ENCODE measurements at regions not wholly inside any gene's neighbourhood (a gene's known extent, or its start where the extent isn't known, plus 50 kb on each side); places are given as distances from the start of the nearest gene placed in this dataset.
"Not testable (repeated sequence)": the region's sequence is repeated elsewhere in the genome, so short reads cannot be mapped to it uniquely, and the experiment has no call there.

DNA sequence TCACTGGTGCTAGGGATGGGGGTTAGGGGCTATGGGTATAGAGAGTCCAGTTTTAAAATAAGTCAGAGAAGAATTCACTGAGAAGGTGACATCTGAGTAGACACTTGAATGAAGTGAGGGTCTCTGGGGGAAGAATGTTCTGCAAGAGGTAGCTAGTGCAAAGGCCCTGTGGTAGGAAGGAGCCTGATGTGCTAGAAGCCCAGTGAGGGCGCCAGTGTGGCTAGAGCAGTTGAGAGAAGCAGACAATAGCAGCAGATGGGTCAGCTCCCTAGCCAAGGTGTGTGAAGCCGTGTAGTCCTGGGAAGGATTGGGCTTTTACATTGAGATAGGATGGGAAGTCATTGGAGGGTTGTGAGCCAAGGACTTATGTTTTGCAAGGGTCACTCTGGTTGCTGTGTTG lies 105.8 kb upstream of the PELI1 start:
- no peak for DNase-seq
- intact Hi-C loops (cut with DNase I), result no loop called here

DNA sequence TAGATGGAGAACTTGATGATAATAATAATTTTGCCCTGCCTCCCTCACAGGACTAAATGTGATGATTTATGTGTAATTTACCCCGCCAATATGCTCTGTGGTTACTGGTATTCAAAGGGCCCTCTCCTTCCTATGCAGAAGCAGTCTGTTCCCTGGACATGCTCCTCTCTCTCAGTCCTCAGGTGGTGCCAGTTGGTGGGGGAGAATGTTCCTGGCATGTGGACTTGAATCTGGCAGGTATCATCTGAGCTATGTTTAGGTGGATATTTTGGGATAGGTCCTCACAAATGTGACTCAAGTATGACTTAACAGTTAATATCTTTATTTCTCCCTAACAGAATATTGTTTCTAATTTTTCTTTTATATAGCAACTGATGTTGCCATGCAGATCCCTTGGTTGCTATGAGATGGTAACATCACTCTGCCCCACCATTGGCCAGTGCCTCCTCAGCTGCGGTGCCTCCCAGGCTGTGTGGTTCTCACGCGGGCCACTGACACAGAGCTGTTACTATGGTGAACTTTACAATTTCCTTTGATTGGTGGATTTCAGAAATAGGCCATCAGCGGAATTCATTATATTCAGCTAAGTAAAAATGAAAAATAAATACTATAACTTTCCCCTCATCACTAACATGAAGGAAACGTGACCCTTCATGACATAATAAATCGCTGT lies 106.7 kb upstream of the PELI1 start:
- DNase-seq, result peak in 4 of 10 donors; percentile 36 to 88 (median 58)
- intact Hi-C loops (cut with DNase I), result no loop called here

- intact Hi-C loops (cut with DNase I), result no loop called here
- no peak for DNase-seq
These were observed 107.5 kb upstream of the PELI1 start for GRCh38 chr2:64251497-64252250.

DNA sequence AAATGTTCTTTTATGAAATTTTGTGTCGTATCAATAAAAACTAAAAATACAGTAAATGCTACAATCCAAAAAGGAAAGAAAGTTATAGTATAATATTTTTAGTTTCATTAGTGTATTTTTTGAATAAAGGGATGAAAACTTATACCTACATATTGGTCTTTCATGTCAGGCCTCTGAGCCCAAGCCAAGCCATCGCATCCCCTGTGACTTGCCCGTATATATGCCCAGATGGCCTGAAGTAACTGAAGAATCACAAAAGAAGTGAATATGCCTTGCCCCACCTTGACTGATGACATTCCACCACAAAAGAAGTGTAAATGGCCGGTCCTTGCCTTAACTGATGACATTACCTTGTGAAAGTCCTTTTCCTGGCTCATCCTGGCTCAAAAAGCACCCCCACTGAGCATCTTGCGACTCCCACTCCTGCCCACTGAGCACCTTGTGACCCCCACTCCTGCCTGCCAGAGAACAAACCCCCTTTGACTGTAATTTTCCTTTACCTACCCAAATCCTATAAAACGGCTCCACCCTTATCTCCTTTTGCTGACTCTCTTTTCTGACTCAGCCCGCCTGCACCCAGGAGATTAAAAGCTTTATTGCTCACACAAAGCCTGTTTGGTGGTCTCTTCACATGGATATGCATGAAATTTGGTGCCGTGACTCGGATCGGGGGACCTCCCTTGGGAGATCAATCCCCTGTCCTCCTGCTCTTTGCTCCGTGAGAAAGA lies 108.2 kb upstream of the PELI1 start:
- DNase-seq; intact Hi-C loops (cut with DNase I): not testable (repeated sequence)

DNA sequence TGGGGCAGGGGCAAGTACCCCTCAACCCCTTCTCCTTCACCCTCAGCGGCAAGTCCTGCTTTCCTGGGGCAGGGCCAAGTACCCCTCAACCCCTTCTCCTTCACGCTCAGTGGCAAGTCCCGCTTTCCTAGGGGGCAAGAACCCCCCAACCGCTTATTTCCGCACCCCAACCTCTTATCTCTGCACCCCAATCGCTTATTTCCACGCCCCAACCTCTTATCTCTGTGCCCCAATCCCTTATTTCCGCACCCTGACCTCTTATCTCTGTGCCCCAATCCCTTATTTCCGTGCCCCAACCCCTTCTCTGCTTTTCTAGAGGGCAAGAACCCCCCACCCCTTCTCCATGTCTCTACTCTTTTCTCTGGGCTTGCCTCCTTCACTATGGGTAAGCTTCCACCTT lies 109.2 kb upstream of the PELI1 start:
- DNase-seq; intact Hi-C loops (cut with DNase I): not testable (repeated sequence)

DNA sequence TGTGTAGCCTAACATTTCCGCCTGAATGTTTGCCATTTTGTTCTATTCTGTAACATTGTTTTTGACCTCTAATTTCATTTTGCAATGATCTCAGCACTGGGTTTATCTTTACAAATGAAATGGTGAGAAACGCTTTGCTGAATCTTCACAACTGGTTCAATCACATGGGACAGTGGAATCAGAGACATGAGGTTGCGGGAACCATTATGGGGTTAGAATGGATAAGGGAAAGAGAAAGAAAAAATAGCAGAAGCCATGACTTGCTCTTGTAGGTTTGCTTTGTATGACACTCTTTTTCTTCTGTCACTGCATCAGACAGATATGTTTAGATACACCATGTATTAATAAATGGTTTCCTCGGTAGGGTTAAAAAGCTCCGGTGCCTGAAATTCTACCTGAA lies 114.3 kb upstream of the PELI1 start:
- intact Hi-C loops (cut with DNase I), result no loop called here

GRCh38 chr2:64259312-64259711 lies 115.1 kb upstream of the PELI1 start:
- intact Hi-C loops (cut with DNase I), result no loop called here
- no peak for DNase-seq

More for the DNA sequence above, 114.3 kb upstream of the PELI1 start:
- DNase-seq, result no peak

DNA sequence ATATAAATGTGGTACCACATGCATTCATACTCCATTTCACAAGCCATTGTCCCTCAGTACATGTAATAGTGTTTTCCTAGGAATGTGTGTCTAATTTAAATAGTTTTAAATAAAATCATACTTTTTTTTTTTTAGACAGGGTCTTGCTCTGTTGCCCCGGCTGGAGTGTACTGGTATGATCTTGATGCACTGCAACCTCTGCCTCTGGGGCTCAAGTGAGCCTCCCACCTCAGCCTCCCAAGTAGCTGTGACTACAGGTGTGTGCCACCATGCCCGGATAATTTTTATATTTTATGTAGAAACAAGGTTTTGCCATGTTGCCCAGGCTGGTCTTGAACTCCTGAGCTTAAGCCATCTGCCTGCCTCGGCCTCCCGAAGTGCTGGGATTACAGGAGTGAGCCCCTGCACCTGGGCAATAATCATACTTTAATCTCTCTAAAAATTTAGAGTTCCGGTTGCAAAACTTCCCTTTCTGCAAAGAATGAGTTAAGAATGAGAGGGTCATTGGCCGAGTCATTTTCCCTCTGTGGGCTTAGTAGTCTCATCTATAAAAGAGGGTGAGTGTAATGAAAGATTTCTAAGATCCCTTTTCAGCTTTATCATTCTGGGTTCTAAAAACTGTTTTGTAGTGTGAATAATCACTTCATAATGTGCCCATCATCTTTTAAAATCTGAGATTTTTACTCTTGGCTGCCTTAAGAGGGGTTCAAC lies 116.0 kb upstream of the PELI1 start:
- no peak for DNase-seq
- intact Hi-C loops (cut with DNase I), result no loop called here

DNA sequence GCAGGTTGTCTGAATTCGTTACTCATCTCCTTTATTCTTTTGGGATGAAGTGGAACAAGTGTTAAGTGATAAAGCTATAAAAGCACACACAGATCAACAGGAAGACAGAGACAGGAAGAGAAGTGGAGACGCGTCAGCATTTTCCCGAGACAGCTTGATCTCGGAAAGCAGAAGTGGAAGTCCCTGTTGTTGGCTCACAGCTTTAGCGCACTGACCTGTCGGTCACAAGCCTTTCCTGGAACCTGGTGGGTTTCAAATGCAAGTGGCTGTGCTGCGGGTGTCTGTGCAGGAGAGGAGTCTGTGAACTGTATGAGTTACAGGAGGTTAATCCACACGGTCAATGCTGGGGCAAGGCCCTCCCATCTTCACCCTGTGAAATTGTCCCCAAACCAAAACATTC lies 116.6 kb upstream of the PELI1 start:
- intact Hi-C loops (cut with DNase I), result no loop called here
- peak in 4 of 10 donors; percentile 13 to 82 (median 28) for DNase-seq

- no peak for DNase-seq
- intact Hi-C loops (cut with DNase I), result no loop called here
These were observed 117.9 kb upstream of the PELI1 start for GRCh38 chr2:64262071-64262470.

DNA sequence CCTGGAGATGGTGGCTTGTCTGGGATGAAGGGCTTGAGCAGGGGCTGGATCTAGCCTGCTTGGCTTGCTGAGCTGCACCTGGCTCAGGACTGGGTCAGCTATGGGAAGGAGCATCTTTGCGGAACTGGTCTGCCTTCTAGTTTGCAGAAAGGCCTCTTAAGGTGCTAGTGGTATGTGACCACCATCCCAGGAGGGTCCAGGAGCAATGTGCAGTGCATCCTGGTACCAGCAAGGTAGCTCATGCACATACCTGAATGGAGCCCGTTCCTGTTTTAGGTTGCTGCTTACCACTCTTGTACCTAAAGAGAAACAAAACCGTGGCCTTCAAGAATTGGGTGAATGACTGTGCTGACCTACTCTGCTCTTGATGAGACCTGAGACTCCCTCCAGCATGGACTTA lies 118.6 kb upstream of the PELI1 start:
- intact Hi-C loops (cut with DNase I), result no loop called here

GRCh38 chr2:64263315-64263714 lies 119.1 kb upstream of the PELI1 start:
- intact Hi-C loops (cut with DNase I), result no loop called here
- DNase-seq, result no peak

More for the DNA sequence above, 118.6 kb upstream of the PELI1 start:
- no peak for DNase-seq

GRCh38 chr2:64267699-64268098 lies 123.5 kb upstream of the PELI1 start:
- DNase-seq, result no peak
- intact Hi-C loops (cut with DNase I), result no loop called here

DNA sequence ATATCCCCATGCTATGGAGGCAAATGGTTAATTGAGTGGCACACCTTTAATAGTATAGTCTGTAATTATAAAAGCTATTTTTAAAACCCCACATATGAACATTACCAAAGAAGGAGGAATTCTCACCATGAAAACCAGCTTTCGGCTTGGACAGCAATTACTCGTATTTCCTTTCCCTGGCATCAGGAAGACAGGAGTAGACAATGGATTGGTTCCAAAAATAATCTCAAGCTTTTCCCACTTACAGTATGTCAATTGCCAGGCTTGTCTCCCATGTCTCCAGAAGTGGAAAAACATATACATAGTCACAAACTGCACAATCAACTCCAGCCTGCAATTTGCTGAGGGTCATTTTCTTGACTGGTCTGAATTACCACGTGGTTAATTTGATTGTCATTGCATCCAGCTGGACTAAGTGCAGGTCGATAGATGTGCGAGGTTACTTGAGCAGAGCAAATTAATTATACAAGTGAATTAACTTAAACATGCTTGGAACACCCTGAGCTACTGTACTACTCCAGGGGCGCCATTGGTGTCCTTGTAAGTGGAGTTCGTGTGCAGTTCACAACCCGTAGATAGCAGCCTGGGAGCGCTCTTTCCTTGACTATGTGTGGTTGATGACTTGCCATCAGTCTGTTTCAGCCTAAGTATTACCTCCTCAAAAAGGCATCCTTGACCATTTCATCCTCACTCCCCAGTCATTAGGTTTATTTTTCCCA lies 124.3 kb upstream of the PELI1 start:
- no peak for DNase-seq
- intact Hi-C loops (cut with DNase I), result no loop called here

- no peak for DNase-seq
- intact Hi-C loops (cut with DNase I), result no loop called here
These were observed 129.5 kb upstream of the PELI1 start for GRCh38 chr2:64273524-64274398.

DNA sequence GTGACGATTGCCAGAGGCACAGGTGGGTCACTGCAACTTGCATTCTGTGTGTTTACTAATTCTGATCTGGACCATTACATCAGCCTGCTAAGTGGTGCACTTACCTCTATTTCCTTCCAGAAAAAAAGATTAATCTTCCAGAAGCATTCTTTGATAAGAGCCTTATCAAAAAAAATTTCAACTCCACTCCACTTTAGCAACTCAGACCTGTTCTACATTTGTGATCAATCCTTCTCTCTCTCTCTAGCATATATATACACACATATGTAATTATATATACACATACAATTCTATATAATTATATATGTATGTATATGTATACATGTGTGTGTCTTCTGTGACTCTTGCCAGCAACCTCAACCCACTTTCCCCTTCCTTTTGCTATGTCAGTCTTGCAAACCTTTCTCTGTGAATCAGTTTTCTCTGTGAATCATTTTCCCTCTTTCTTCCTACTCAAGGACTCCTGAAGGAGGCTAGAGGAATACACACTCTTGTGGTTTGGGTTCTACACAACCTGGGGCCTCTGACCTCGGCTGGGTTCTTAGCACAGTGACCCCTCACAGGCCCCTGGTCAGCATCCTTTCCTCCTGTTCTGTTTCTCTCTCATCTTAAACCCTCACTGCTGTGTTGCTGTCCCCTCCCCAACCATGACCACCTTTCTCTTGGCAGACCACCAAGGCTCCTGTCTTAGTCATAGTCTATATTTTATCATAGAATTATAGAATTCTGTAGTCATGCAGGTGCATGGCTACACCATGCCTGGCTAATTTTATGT lies 130.4 kb upstream of the PELI1 start:
- intact Hi-C loops (cut with DNase I), result no loop called here
- no peak for DNase-seq

DNA sequence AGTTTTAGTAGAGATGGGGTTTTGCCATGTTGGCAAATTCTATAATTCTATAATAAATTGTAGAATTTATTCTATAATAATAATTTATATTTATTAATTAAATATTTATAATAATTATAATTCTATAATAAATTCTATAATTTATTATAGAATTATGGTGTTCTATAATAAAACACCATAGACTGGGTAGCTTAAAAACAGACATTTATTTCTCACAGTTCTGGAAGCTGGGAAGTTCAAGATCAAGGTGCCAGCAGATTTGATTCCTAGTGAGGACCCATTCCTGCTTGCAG lies 130.9 kb upstream of the PELI1 start:
- intact Hi-C loops (cut with DNase I), result no loop called here
- DNase-seq, result no peak

- no peak for DNase-seq
- intact Hi-C loops (cut with DNase I), result no loop called here
These were observed 132.3 kb upstream of the PELI1 start for GRCh38 chr2:64276417-64277095.
